ENCODE measurements at regions not wholly inside any gene's neighbourhood (a gene's known extent, or its start where the extent isn't known, plus 50 kb on each side); places are given as distances from the start of the nearest gene placed in this dataset.

GRCh38 chr14:46769292-46769691 lies 117.7 kb upstream of the RPL10L start:
- no peak for TF ChIP-seq POLR2A (IDR thresholded peaks at IDR 0.05)
- no peak for TF ChIP-seq CTCF (IDR thresholded peaks at IDR 0.05)
- no peak for TF ChIP-seq POLR2AphosphoS5 (IDR thresholded peaks at IDR 0.05)

Data from breast epithelium (tissue), 3 donors.